HepG2 (cell line): ENCODE measurements at regions not wholly inside any gene's neighbourhood (a gene's known extent, or its start where the extent isn't known, plus 50 kb on each side); places are given as distances from the start of the nearest gene placed in this dataset.

Source experiments
- ATAC-seq: fragments of 200-7000 bp; cut with Tn5 transposase; 3 replicates; pipeline ENCODE4 v1.9.1; 2020; ENCODE audit warnings: mild to moderate bottlenecking, moderate library complexity
- BruUV-seq: library from RNA; stranded (reverse); fragments of 400-500 nt; replicated peaks from 2 replicates; lab custom pipeline; 2021; lab: Mats Ljungman, UMichigan
- CTCF ChIA-PET: fragments of 300-600 bp; formaldehyde crosslinking; extraction: SDS; loops from one replicate; lab custom pipeline; 2021; ENCODE audit warnings: low total read pairs, inconsistent platforms, low intra/inter-chr PET ratio; lab: Yijun Ruan, JAX
- POLR2A ChIA-PET: fragments of 350-600 bp; sonication (Branson Sonifier 250); formaldehyde crosslinking; loops from one replicate; lab custom pipeline; 2020; ENCODE audit warnings: antibody characterized with exemption, inconsistent platforms; lab: Yijun Ruan, JAX
- DNase-seq: peaks from one replicate; pipeline ENCODE4 v3.0.0-alpha.2; 2015; ENCODE audit warnings: low spot score
- FAIRE-seq: peaks from 3 replicates; lab custom pipeline; 2011; peaks lifted over from hg19 to GRCh38; lab: Jason Lieb, UNC
- H2AFZ ChIP-seq: one replicate; pipeline ENCODE4 v1.6.1; 2011; ENCODE audit warnings: low read length, inconsistent platforms
- H3K27ac ChIP-seq: fragments of 300-600 bp; 3 replicates; pipeline ENCODE4 v1.8.0; 2011; ENCODE audit warnings: mixed run types, mild to moderate bottlenecking, mixed read lengths, low read length, inconsistent platforms; ENCODE audit not compliant: insufficient read depth; ENCODE audit errors: extremely low read length
- H3K27me3 ChIP-seq, 2 experiments: fragments of 200-600 bp in 1 of 2; 2 replicates in 1 of 2; 3 replicates in 1 of 2; pipeline versions ENCODE4 v1.6.0 to v1.8.0; 2011; ENCODE audit warnings: low read length in 2 of 2, mild to moderate bottlenecking in 2 of 2, moderate library complexity in 2 of 2, inconsistent platforms in 1 of 2; ENCODE audit not compliant: insufficient read depth in 2 of 2, control insufficient read depth in 1 of 2
- H3K36me3 ChIP-seq, 2 experiments: fragments of 200-600 bp in 1 of 2; replicated peaks in 1 of 2; 2 replicates in 1 of 2; 3 replicates in 1 of 2; pipeline versions ENCODE4 v1.5.1 to v1.8.0; 2011; ENCODE audit warnings: low read length in 2 of 2, inconsistent platforms in 1 of 2; ENCODE audit not compliant: insufficient read depth in 2 of 2, control insufficient read depth in 1 of 2
- H3K4me1 ChIP-seq: 2 replicates; pipeline ENCODE4 v1.5.1; 2012; ENCODE audit warnings: low read length, inconsistent platforms; ENCODE audit not compliant: insufficient read depth
- H3K4me2 ChIP-seq: 2 replicates; pipeline ENCODE4 v1.6.0; 2011; ENCODE audit warnings: low read depth, low read length, inconsistent platforms
- H3K4me3 ChIP-seq, 3 experiments: fragments of 200-600 bp in 1 of 3; sonication (generic), shearing (Covaris generic) in 1 of 3; replicated peaks in 1 of 3; 2 replicates each; pipeline ENCODE4 v1.5.1; 2011 to 2016; ENCODE audit warnings: low read length in 3 of 3, inconsistent platforms in 2 of 3, low read depth in 2 of 3, mild to moderate bottlenecking in 2 of 3, control low read depth in 1 of 3, mixed read lengths in 1 of 3; ENCODE audit not compliant: insufficient read depth in 1 of 3
- H3K79me2 ChIP-seq: one replicate; pipeline ENCODE4 v1.6.1; 2011; ENCODE audit warnings: low read length, inconsistent platforms; ENCODE audit not compliant: insufficient read depth
- H3K9ac ChIP-seq: 2 replicates; pipeline ENCODE4 v1.6.0; 2011; ENCODE audit warnings: mild to moderate bottlenecking, low read depth, low read length, inconsistent platforms; ENCODE audit not compliant: insufficient read depth
- H3K9me3 ChIP-seq: 2 replicates; pipeline ENCODE4 v1.5.1; 2012; ENCODE audit warnings: mild to moderate bottlenecking, low read length
- H4K20me1 ChIP-seq: 2 replicates; pipeline ENCODE4 v1.6.0; 2011; ENCODE audit warnings: inconsistent platforms, mild to moderate bottlenecking, low read length, moderate library complexity; ENCODE audit not compliant: insufficient read depth
- CENPX ChIP-seq: sonication (generic); formaldehyde crosslinking; IDR thresholded peaks from 2 replicates; pipeline ENCODE4 v1.9.0; 2021; ENCODE audit warnings: mild to moderate bottlenecking, missing genetic modification reagents, moderate library complexity
- CHD2 ChIP-seq: IDR thresholded peaks from 2 replicates; pipeline ENCODE4 v1.6.1; 2011; ENCODE audit warnings: low read depth, low read length, improper control_type of control experiment
- NCOA1 ChIP-seq: sonication (generic); formaldehyde crosslinking; IDR thresholded peaks from 2 replicates; pipeline ENCODE4 v1.9.0; 2021; ENCODE audit warnings: missing genetic modification reagents
- NRL ChIP-seq: sonication (generic); formaldehyde crosslinking; IDR thresholded peaks from 2 replicates; pipeline ENCODE4 v1.5.0; 2020; ENCODE audit warnings: missing genetic modification reagents, mild to moderate bottlenecking, moderate library complexity, borderline replicate concordance
- PHF8 ChIP-seq: sonication (generic); formaldehyde crosslinking; IDR thresholded peaks from 2 replicates; pipeline ENCODE4 v1.5.0; 2020; ENCODE audit warnings: missing genetic modification reagents
- REPIN1 ChIP-seq: sonication (generic); formaldehyde crosslinking; IDR thresholded peaks from 2 replicates; pipeline ENCODE4 v1.8.0; 2022; ENCODE audit warnings: missing genetic modification reagents, low read depth, mild to moderate bottlenecking, borderline replicate concordance
- RNF2 ChIP-seq: fragments of 450-650 bp; conservative IDR thresholded peaks from 2 replicates; pipeline ENCODE4 v1.6.1; 2016; ENCODE audit warnings: low read depth
- SNAPC2 ChIP-seq: sonication (generic); formaldehyde crosslinking; IDR thresholded peaks from 2 replicates; pipeline ENCODE4 v1.8.1; 2022; ENCODE audit warnings: mild to moderate bottlenecking, missing genetic modification reagents
- ZMYM4 ChIP-seq: sonication (generic); formaldehyde crosslinking; IDR thresholded peaks from 2 replicates; pipeline ENCODE4 v1.8.1; 2023; ENCODE audit warnings: mild to moderate bottlenecking, missing genetic modification reagents
- ZNF205 ChIP-seq: IDR thresholded peaks from 2 replicates; pipeline ENCODE4 v1.6.1; 2018; ENCODE audit warnings: missing biosample characterization, missing genetic modification reagents
- ZNF280B ChIP-seq: sonication (generic); formaldehyde crosslinking; IDR thresholded peaks from 2 replicates; pipeline ENCODE4 v1.5.0; 2020; ENCODE audit warnings: missing genetic modification reagents, mild to moderate bottlenecking, borderline replicate concordance
- ZSCAN9 ChIP-seq: IDR thresholded peaks from 2 replicates; pipeline ENCODE4 v1.6.1; 2016; ENCODE audit warnings: borderline replicate concordance
- WGBS: methylation state at CpG from one replicate; pipeline ENCODE4 v1.1.6; 2017; ENCODE audit warnings: low lambda C conversion rate; 5-methylcytosine and 5-hydroxymethylcytosine counted together
- in situ Hi-C: cut with HindIII; loops from 2 replicates; pipeline ENCODE4 v1.10.0; 2017; ENCODE audit warnings: low pct_unique_long_range_greater_than_20kb; ENCODE audit not compliant: extremely low pct_ligation_motif_present
- intact Hi-C: fragments of 100-400 bp; cut with micrococcal nuclease; formaldehyde crosslinking; loops from one replicate; pipeline ENCODE4 v1.10.0; 2022; ENCODE audit not compliant: unreplicated experiment
- TF ChIP-seq, protein P1 (sequence below): sonication (generic); formaldehyde crosslinking; IDR thresholded peaks from 2 replicates; pipeline ENCODE4 v1.4.0; 2020; ENCODE audit warnings: low read depth, mild to moderate bottlenecking, missing genetic modification reagents

- ATAC-seq (no peak), FAIRE-seq (no peak), DNase-seq (no peak)
- 7% methylated on average over 2 of the region's 2 CpGs for WGBS
- no peak overlapping the region for H3K9ac ChIP-seq
- POLR2A ChIA-PET = no interaction called here
- H3K27me3 ChIP-seq = no peaks in the 10 kb centered on the region
- no peak overlapping the region for H3K27ac ChIP-seq
- H3K4me1 ChIP-seq = no peaks in the 10 kb centered on the region
- no peak overlapping the region for H3K4me2 ChIP-seq
- no peak overlapping the region for H2AFZ ChIP-seq
- H3K4me3 ChIP-seq = no peak overlapping the region
- no peak for TF ChIP-seq NRL (CRISPR knock-in tag)
- no peak for TF ChIP-seq CHD2
- TF ChIP-seq PHF8 (CRISPR knock-in tag) = no peak
- no peak for TF ChIP-seq ZSCAN9 (CRISPR knock-in tag)
- TF ChIP-seq NCOA1 (CRISPR knock-in tag) = no peak
- no peak for TF ChIP-seq ZNF205 (CRISPR knock-in tag)
- TF ChIP-seq, protein P1, sequence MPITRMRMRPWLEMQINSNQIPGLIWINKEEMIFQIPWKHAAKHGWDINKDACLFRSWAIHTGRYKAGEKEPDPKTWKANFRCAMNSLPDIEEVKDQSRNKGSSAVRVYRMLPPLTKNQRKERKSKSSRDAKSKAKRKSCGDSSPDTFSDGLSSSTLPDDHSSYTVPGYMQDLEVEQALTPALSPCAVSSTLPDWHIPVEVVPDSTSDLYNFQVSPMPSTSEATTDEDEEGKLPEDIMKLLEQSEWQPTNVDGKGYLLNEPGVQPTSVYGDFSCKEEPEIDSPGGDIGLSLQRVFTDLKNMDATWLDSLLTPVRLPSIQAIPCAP (CRISPR knock-in tag) = no peak
- TF ChIP-seq CENPX (CRISPR knock-in tag) = no peak
- no peak for TF ChIP-seq RNF2
- TF ChIP-seq ZNF280B (CRISPR knock-in tag) = no peak
- no peak for TF ChIP-seq SNAPC2
- no peak for TF ChIP-seq REPIN1 (CRISPR knock-in tag)
- TF ChIP-seq ZMYM4 (CRISPR knock-in tag) = no peak
- no peaks in the 10 kb centered on the region for H3K36me3 ChIP-seq
- in situ Hi-C loops (no loop called here), intact Hi-C loops (no loop called here)
- CTCF ChIA-PET = no interaction called here
- no peaks in the 10 kb centered on the region for H4K20me1 ChIP-seq
- BruUV-seq = no TSS peak
- no peaks in the 10 kb centered on the region for H3K79me2 ChIP-seq
- no peaks in the 10 kb centered on the region for H3K9me3 ChIP-seq
Observed at GRCh38 chr6:66948106-66948505, 1241.1 kb upstream of the EYS start.
